GM12874 (cell line): ENCODE measurements at regions not wholly inside any gene's neighbourhood (a gene's known extent, or its start where the extent isn't known, plus 50 kb on each side); places are given as distances from the start of the nearest gene placed in this dataset.

ENCODE experiments used
- CTCF ChIP-seq: IDR thresholded peaks from 2 replicates; pipeline ENCODE4 v1.5.1; 2011; ENCODE audit warnings: low read depth, mild to moderate bottlenecking, control low read depth, low read length, moderate library complexity; ENCODE audit not compliant: insufficient read depth

- TF ChIP-seq CTCF, result no peak
Measured at GRCh38 chr13:69028936-69029335, 1078.7 kb upstream of the ATXN8OS start.

GRCh38 chr13:69020120-69020519 is 1087.5 kb upstream of the ATXN8OS start:
- no peak for TF ChIP-seq CTCF

- no peak for TF ChIP-seq CTCF
Measured at GRCh38 chr13:69010789-69011188, 1096.8 kb upstream of the ATXN8OS start.

- no peak for TF ChIP-seq CTCF
Measured at GRCh38 chr13:69008499-69008898, 1099.1 kb upstream of the ATXN8OS start.

GRCh38 chr13:68998056-68998455 is 1109.6 kb upstream of the ATXN8OS start:
- TF ChIP-seq CTCF, result no peak

- no peak for TF ChIP-seq CTCF
Measured at GRCh38 chr13:68996668-68997025, 1111.0 kb upstream of the ATXN8OS start.

GRCh38 chr13:68995972-68996667 is 1111.5 kb upstream of the ATXN8OS start:
- no peak for TF ChIP-seq CTCF
